Stimulated activated CD8-positive, alpha-beta memory T cell treated with anti-CD3 and anti-CD28 coated beads, Interleukin-2, amount 100 ng/mL, for 48 hours (primary cell): ENCODE measurements at regions not wholly inside any gene's neighbourhood (a gene's known extent, or its start where the extent isn't known, plus 50 kb on each side); places are given as distances from the start of the nearest gene placed in this dataset.

Source experiments
- DNase-seq, 2 donors: peaks; one replicate each; pipeline ENCODE4 v3.0.0-alpha.2; 2020; ENCODE audit warnings: low read depth in 2 of 2

GRCh38 chr14:101706509-101707067 is 54.9 kb upstream of the PPP2R5C start:
- DNase-seq, result no peak

GRCh38 chr14:101707068-101707842 is 54.3 kb upstream of the PPP2R5C start:
- no peak for DNase-seq

- DNase-seq, result no peak
Measured at GRCh38 chr14:101707863-101708620, 53.5 kb upstream of the PPP2R5C start.

- DNase-seq, result no peak
Measured at GRCh38 chr14:101708853-101709532, 52.5 kb upstream of the PPP2R5C start.

GRCh38 chr14:101709533-101709881 is 52.0 kb upstream of the PPP2R5C start:
- DNase-seq, result no peak

GRCh38 chr14:101709962-101710931 is 51.3 kb upstream of the PPP2R5C start:
- no peak for DNase-seq

GRCh38 chr14:101711041-101711856 is 50.3 kb upstream of the PPP2R5C start:
- DNase-seq, result no peak
